ENCODE measurements at regions not wholly inside any gene's neighbourhood (a gene's known extent, or its start where the extent isn't known, plus 50 kb on each side); places are given as distances from the start of the nearest gene placed in this dataset.

DNA sequence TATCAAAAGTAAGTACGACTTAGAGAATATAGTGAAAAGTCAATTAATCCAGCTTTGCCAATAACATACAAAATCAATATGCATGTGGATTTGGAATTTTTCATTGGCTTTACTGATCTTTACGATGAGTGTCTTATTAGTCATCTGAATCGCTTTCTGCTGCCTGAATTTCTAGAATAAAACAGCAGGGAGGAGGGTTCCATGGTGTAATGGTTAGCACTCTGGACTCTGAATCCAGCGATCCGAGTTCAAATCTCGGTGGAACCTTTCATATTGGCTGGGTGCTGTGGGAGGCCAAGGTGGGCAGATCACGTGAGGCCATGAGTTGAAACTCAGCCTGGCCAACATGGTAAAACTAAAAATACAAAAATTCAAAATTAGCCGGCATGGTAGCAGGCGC lies 448.8 kb downstream of the RNF144B start:
- CTCF ChIA-PET, result interaction anchor here (0.9 to 1.0 kb wide), 2 partner anchors 10 to 11 kb away, joined by 3 to 5 read pairs; no protein-coding TSS in a partner anchor
- TF ChIP-seq, protein P1, sequence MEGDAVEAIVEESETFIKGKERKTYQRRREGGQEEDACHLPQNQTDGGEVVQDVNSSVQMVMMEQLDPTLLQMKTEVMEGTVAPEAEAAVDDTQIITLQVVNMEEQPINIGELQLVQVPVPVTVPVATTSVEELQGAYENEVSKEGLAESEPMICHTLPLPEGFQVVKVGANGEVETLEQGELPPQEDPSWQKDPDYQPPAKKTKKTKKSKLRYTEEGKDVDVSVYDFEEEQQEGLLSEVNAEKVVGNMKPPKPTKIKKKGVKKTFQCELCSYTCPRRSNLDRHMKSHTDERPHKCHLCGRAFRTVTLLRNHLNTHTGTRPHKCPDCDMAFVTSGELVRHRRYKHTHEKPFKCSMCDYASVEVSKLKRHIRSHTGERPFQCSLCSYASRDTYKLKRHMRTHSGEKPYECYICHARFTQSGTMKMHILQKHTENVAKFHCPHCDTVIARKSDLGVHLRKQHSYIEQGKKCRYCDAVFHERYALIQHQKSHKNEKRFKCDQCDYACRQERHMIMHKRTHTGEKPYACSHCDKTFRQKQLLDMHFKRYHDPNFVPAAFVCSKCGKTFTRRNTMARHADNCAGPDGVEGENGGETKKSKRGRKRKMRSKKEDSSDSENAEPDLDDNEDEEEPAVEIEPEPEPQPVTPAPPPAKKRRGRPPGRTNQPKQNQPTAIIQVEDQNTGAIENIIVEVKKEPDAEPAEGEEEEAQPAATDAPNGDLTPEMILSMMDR (IDR thresholded peaks at IDR 0.05; ENCODE audit: control extremely low read depth, extremely low read depth, low read depth, missing control alignments), result no peak
- POLR2A ChIA-PET, result interaction anchor here (0.7 kb wide), 1 partner anchor 952 kb away, joined by 3 read pairs; no protein-coding TSS in a partner anchor
- no peak for DNase-seq (ENCODE audit: extremely low spot score)

DNA sequence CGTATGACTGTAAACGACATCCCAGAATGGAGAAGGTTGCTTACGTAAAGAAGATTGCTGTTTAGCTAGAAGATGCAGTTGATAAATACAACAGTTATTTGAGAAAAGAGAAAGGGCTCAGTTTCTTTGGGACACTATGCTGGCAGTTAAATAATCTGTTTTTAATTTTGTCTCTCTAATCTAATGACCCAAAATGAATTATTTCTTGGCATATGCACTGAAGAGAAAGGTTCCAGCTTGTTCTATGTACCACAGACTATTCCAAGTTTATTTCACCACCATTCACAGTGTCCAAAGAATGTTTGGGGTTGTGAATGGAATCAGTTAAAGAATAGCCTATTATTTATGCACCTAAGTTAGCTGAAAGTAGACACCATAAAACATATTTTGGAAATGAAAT lies 449.9 kb downstream of the RNF144B start:
- no peak for DNase-seq (ENCODE audit: extremely low spot score)
- TF ChIP-seq, protein P1 (IDR thresholded peaks at IDR 0.05; ENCODE audit: control extremely low read depth, extremely low read depth, low read depth, missing control alignments), result no peak
- ChIA-PET CTCF (no interaction called here), POLR2A (interaction anchor here (0.7 kb wide), 1 partner anchor 951 kb away, joined by 3 read pairs; no protein-coding TSS in a partner anchor)

DNA sequence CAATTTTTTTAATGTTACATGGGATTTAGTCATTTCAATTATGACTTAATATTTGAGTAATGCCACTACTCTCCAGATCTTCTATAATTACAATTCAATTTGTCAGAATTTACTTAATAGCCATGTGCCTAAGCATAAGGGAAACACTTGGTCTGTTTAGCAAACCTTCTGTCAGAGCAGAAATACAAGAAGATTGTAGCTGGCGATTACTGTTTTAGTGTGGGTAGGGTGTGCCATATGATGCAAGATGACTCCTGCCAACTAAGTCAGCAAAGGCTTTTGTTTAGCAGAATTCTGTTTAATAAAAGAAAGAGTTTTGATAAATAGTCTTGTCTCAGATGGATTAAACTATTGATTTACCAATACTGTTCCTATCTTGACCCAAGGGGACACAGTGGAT lies 455.4 kb downstream of the RNF144B start:
- TF ChIP-seq, protein P1 (IDR thresholded peaks at IDR 0.05; ENCODE audit: control extremely low read depth, extremely low read depth, low read depth, missing control alignments), result no peak
- ChIA-PET CTCF (interaction anchor here (1.0 kb wide), 1 partner anchor 9 kb away, joined by 4 read pairs; no protein-coding TSS in a partner anchor), POLR2A (no interaction called here)
- DNase-seq (ENCODE audit: extremely low spot score), result no peak

DNA sequence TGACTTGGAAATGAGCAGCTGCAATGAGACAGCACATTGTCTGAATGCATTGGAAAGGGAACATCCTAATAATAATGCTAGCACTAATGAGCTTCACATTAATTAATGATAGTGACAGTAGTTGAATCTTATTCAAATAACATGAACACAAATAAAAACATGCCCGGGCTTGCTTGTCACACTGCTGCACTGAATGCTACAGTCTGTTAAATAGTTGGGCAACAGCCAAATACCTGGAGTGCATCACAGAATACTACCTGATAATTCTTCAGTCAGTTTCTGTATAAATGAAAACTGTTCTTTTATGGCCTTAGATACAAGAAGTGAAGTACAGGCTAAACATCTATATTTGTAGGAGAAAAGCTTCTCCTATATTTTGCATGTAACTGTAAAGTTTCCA lies 458.7 kb downstream of the RNF144B start:
- CTCF ChIA-PET, result interaction anchor here (0.9 kb wide), 1 partner anchor 11 kb away, joined by 3 read pairs; no protein-coding TSS in a partner anchor
- TF ChIP-seq, protein P1 (IDR thresholded peaks at IDR 0.05; ENCODE audit: control extremely low read depth, extremely low read depth, low read depth, missing control alignments), result no peak

DNA sequence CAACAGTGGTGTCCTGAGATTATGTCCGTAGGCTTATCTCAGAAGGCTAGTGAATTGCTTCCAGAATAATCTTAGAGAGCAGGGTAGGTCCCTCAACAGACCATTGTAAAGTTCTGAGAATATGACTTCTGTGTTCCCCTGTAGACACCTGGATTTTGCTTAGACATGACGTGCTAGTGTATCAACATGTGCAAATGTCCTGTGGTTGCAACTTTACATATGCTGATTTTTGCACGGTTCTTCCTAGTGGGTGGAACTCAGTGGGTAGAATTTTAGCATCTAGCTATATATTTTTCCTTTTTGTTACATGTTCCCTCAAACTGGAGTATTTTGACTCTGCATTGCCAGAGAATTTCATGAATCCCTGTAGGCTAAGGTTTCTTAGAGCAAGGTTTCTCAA lies 459.2 kb downstream of the RNF144B start:
- ChIA-PET POLR2A (no interaction called here), CTCF (interaction anchor here (0.9 kb wide), 1 partner anchor 11 kb away, joined by 3 read pairs; no protein-coding TSS in a partner anchor)
- TF ChIP-seq, protein P1 (IDR thresholded peaks at IDR 0.05; ENCODE audit: control extremely low read depth, extremely low read depth, low read depth, missing control alignments), result no peak
- DNase-seq (ENCODE audit: extremely low spot score), result no peak

More for the DNA sequence above, 458.7 kb downstream of the RNF144B start:
- DNase-seq (ENCODE audit: extremely low spot score), result no peak
- POLR2A ChIA-PET, result no interaction called here

DNA sequence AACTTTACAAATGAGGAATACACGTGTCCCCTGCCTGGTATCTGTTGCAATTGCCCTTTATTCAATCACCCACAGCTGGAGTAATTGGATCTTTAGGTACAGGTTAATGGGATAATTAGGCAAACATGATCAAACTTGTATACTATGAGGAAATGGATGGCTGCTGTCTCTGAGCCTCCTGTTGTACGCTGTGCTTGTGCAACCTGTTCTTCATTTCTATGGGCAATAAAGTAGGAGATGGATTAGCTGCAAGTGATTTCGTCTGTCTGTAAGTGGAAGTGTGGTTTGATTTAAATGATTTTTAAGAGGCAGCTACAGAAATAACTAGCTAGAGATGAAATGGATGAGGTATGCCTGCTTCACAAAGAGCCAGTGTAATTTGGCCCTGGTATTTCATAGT lies 474.1 kb downstream of the RNF144B start:
- CTCF ChIA-PET, result no interaction called here
- TF ChIP-seq, protein P1 (IDR thresholded peaks at IDR 0.05; ENCODE audit: control extremely low read depth, extremely low read depth, low read depth, missing control alignments), result no peak
- DNase-seq (ENCODE audit: extremely low spot score), result no peak
- POLR2A ChIA-PET, result no interaction called here
